ENCODE measurements at regions not wholly inside any gene's neighbourhood (a gene's known extent, or its start where the extent isn't known, plus 50 kb on each side); places are given as distances from the start of the nearest gene placed in this dataset.

- TF ChIP-seq CTCF (IDR thresholded peaks at IDR 0.05; ENCODE audit: low read depth, low read length): no peak
- CTCF ChIA-PET: no interaction called here
Observed at GRCh38 chr13:111992911-111993310, 74.0 kb upstream of the SOX1 start.

DNA sequence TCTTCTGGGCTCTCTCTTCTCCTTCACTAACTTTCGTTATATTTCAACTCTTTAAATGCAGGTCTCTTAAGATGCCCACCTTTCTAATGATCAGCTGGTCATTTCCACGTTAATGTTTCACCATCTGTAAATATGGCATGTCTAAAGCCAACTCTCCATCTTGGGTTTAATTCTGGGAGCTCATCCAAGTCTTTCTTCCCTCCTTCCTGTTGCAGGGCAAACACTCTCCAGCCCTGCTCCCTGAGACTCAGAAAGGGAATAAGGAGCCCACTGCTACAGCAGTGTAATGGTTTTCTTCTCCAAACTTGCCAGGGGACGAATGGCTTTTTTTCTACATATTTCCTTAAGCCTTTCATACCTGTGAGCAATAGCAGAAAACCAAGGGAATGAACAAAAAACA is 73.3 kb upstream of the SOX1 start:
- no peak for DNase-seq (ENCODE audit: low read depth, low spot score)
- no peak overlapping the region for H3K27ac ChIP-seq (ENCODE audit: low read depth, low read length)
- ChIA-PET POLR2A (no interaction called here), CTCF (no interaction called here)
- TF ChIP-seq CTCF (IDR thresholded peaks at IDR 0.05; ENCODE audit: low read depth, low read length): no peak
- no peaks in the 10 kb centered on the region for H3K27me3 ChIP-seq (ENCODE audit: control insufficient read depth, insufficient read depth, low read length)
- no peak overlapping the region for H3K4me3 ChIP-seq (ENCODE audit: low read depth, low read length)
- H3K9me3 ChIP-seq (ENCODE audit: control insufficient read depth, insufficient read depth, low read length): peaks cover 43% of the 10 kb centered on the region

More at GRCh38 chr13:111992911-111993310, 74.0 kb upstream of the SOX1 start:
- H3K9me3 ChIP-seq (ENCODE audit: control insufficient read depth, insufficient read depth, low read length): peaks cover 43% of the 10 kb centered on the region
- H3K4me3 ChIP-seq (ENCODE audit: low read depth, low read length): no peak overlapping the region
- no peak overlapping the region for H3K27ac ChIP-seq (ENCODE audit: low read depth, low read length)
- no peaks in the 10 kb centered on the region for H3K27me3 ChIP-seq (ENCODE audit: control insufficient read depth, insufficient read depth, low read length)
- DNase-seq (ENCODE audit: low read depth, low spot score): no peak
- POLR2A ChIA-PET: no interaction called here

- no peak for TF ChIP-seq CTCF (IDR thresholded peaks at IDR 0.05; ENCODE audit: low read depth, low read length)
- no peaks in the 10 kb centered on the region for H3K27me3 ChIP-seq (ENCODE audit: control insufficient read depth, insufficient read depth, low read length)
- H3K27ac ChIP-seq (ENCODE audit: low read depth, low read length): no peak overlapping the region
- POLR2A ChIA-PET: no interaction called here
- no peak overlapping the region for H3K4me3 ChIP-seq (ENCODE audit: low read depth, low read length)
- CTCF ChIA-PET: no interaction called here
- H3K9me3 ChIP-seq (ENCODE audit: control insufficient read depth, insufficient read depth, low read length): peaks cover 51% of the 10 kb centered on the region
- DNase-seq (ENCODE audit: low read depth, low spot score): no peak
Observed at GRCh38 chr13:111994578-111994977, 72.4 kb upstream of the SOX1 start.

- TF ChIP-seq CTCF (IDR thresholded peaks at IDR 0.05; ENCODE audit: low read depth, low read length): no peak
- Histone ChIP-seq H3K9me3 (ENCODE audit: control insufficient read depth, insufficient read depth, low read length) (peaks cover 53% of the 10 kb centered on the region), H3K4me3 (ENCODE audit: low read depth, low read length) (no peak overlapping the region), H3K27me3 (ENCODE audit: control insufficient read depth, insufficient read depth, low read length) (no peaks in the 10 kb centered on the region), H3K27ac (ENCODE audit: low read depth, low read length) (no peak overlapping the region)
- ChIA-PET CTCF (no interaction called here), POLR2A (no interaction called here)
- no peak for DNase-seq (ENCODE audit: low read depth, low spot score)
Observed at GRCh38 chr13:111999352-111999751, 67.6 kb upstream of the SOX1 start.

- Histone ChIP-seq H3K27me3 (ENCODE audit: control insufficient read depth, insufficient read depth, low read length) (no peaks in the 10 kb centered on the region), H3K27ac (ENCODE audit: low read depth, low read length) (no peak overlapping the region), H3K9me3 (ENCODE audit: control insufficient read depth, insufficient read depth, low read length) (peaks cover 54% of the 10 kb centered on the region), H3K4me3 (ENCODE audit: low read depth, low read length) (no peak overlapping the region)
- TF ChIP-seq CTCF (IDR thresholded peaks at IDR 0.05; ENCODE audit: low read depth, low read length): no peak
- ChIA-PET CTCF (interaction anchor here (0.5 kb wide), 1 partner anchor 192 kb away, joined by 3 read pairs; no protein-coding TSS in a partner anchor), POLR2A (no interaction called here)
- DNase-seq (ENCODE audit: low read depth, low spot score): no peak
Observed at GRCh38 chr13:112000888-112001287, 66.1 kb upstream of the SOX1 start.
